ENCODE measurements at regions not wholly inside any gene's neighbourhood (a gene's known extent, or its start where the extent isn't known, plus 50 kb on each side); places are given as distances from the start of the nearest gene placed in this dataset.

DNA sequence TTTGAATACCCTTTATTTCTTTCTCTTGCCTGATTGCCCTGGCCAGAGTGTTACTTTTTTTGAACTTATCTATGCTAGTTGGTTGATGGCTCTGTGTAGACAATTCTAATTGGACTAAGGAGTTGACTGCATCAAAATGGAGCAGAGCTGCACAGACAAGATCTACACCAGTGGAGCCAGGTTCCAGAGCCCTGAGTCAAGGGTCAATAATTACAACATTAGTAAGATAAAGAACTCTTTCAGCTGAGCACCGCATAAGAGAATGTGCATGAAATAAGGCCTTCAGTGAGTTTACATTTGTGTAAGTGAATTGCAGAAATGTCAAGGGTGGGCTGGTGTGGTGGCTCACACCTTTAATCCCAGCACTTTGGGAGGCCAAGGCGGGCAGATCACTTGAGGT is 599.7 kb upstream of the TENM3 start:
- no peak for TF ChIP-seq POLR2AphosphoS5 (IDR thresholded peaks at IDR 0.05; ENCODE audit: low read depth)
- TF ChIP-seq, protein P1, sequence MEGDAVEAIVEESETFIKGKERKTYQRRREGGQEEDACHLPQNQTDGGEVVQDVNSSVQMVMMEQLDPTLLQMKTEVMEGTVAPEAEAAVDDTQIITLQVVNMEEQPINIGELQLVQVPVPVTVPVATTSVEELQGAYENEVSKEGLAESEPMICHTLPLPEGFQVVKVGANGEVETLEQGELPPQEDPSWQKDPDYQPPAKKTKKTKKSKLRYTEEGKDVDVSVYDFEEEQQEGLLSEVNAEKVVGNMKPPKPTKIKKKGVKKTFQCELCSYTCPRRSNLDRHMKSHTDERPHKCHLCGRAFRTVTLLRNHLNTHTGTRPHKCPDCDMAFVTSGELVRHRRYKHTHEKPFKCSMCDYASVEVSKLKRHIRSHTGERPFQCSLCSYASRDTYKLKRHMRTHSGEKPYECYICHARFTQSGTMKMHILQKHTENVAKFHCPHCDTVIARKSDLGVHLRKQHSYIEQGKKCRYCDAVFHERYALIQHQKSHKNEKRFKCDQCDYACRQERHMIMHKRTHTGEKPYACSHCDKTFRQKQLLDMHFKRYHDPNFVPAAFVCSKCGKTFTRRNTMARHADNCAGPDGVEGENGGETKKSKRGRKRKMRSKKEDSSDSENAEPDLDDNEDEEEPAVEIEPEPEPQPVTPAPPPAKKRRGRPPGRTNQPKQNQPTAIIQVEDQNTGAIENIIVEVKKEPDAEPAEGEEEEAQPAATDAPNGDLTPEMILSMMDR (IDR thresholded peaks at IDR 0.05; ENCODE audit: insufficient read depth, low read length), result no peak
- TF ChIP-seq SPI1 (IDR thresholded peaks at IDR 0.05; ENCODE audit: borderline replicate concordance, low read depth), result no peak
- TF ChIP-seq REST (IDR thresholded peaks at IDR 0.05; ENCODE audit: insufficient replicate concordance, low read depth), result no peak
- no peak for TF ChIP-seq GABPA (IDR thresholded peaks at IDR 0.05; ENCODE audit: low read depth)
- H3K27ac ChIP-seq (replicated peaks), result no peak overlapping the region
- H3K27me3 ChIP-seq (ENCODE audit: insufficient read depth, poor library complexity, severe bottlenecking), result no peaks in the 10 kb centered on the region
- no peak for DNase-seq (ENCODE audit: low read depth in 1 of 2, low spot score in 1 of 2)
- H3K4me3 ChIP-seq (replicated peaks; ENCODE audit: insufficient read depth, low read length), result no peak overlapping the region

DNA sequence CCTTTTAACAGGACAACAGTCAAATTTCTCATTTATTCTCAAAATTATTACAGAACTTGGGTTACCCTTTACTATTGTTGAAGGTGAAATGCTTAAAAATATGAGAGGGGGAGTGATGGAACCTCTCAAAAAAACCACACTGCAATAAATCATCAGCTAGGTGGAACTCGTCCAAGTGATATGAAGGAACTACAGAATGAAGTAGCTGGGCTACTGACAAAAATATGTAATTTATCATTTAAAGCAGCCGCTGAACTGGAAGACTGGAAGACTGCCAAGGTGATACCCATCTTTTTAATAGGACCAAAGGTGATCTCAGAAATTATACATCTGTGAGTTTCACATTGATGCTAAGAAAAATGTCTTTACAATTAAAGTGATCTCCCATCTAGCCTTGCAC is 597.7 kb upstream of the TENM3 start:
- DNase-seq (ENCODE audit: low read depth in 1 of 2, low spot score in 1 of 2), result no peak
- TF ChIP-seq SPI1 (IDR thresholded peaks at IDR 0.05; ENCODE audit: borderline replicate concordance, low read depth) (no peak), GABPA (IDR thresholded peaks at IDR 0.05; ENCODE audit: low read depth) (no peak), REST (IDR thresholded peaks at IDR 0.05; ENCODE audit: insufficient replicate concordance, low read depth) (no peak), POLR2AphosphoS5 (IDR thresholded peaks at IDR 0.05; ENCODE audit: low read depth) (no peak)
- TF ChIP-seq, protein P1 (IDR thresholded peaks at IDR 0.05; ENCODE audit: insufficient read depth, low read length), result no peak
- H3K27ac ChIP-seq (replicated peaks), result no peak overlapping the region
- no peaks in the 10 kb centered on the region for H3K27me3 ChIP-seq (ENCODE audit: insufficient read depth, poor library complexity, severe bottlenecking)
- H3K4me3 ChIP-seq (replicated peaks; ENCODE audit: insufficient read depth, low read length), result no peak overlapping the region

DNA sequence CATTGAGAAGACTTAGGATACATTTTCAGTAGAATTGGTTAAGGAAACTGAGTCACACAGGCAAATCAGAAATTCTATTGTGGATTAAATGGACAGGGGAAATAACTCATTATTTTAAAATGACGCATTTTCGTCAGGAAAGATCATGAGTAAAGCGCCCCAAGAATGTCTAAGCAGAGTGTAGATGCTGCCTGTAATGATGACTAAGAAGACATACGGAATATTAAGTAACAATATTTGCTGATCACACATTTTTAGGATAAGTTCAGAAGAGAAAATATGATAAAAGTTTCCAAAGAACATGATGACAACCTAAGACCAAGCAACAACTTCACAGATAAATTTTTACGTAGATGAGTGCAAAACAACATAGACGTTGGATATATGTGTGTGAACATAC is 596.3 kb upstream of the TENM3 start:
- Histone ChIP-seq H3K4me3 (replicated peaks; ENCODE audit: insufficient read depth, low read length) (no peak overlapping the region), H3K27me3 (ENCODE audit: insufficient read depth, poor library complexity, severe bottlenecking) (no peaks in the 10 kb centered on the region), H3K27ac (replicated peaks) (no peak overlapping the region)
- TF ChIP-seq REST (IDR thresholded peaks at IDR 0.05; ENCODE audit: insufficient replicate concordance, low read depth) (no peak), SPI1 (IDR thresholded peaks at IDR 0.05; ENCODE audit: borderline replicate concordance, low read depth) (no peak), POLR2AphosphoS5 (IDR thresholded peaks at IDR 0.05; ENCODE audit: low read depth) (no peak), GABPA (IDR thresholded peaks at IDR 0.05; ENCODE audit: low read depth) (no peak)
- TF ChIP-seq, protein P1 (IDR thresholded peaks at IDR 0.05; ENCODE audit: insufficient read depth, low read length), result no peak
- no peak for DNase-seq (ENCODE audit: low read depth in 1 of 2, low spot score in 1 of 2)

All from HL-60 (cell line).